GM18511 (cell line): ENCODE measurements at regions not wholly inside any gene's neighbourhood (a gene's known extent, or its start where the extent isn't known, plus 50 kb on each side); places are given as distances from the start of the nearest gene placed in this dataset.
"Not testable (repeated sequence)": the region's sequence is repeated elsewhere in the genome, so short reads cannot be mapped to it uniquely, and the experiment has no call there.

ENCODE experiments used
- ATAC-seq: cut with Tn5 transposase; IDR thresholded peaks from one replicate; pipeline ENCODE4 v1.9.1; 2021; ENCODE audit warnings: mild to moderate bottlenecking, moderate library complexity; ENCODE audit not compliant: unreplicated experiment

GRCh38 chr3:187484547-187485295, 116.5 kb downstream of the RTP4 start:
- no peak for ATAC-seq

- no peak for ATAC-seq
Measured at GRCh38 chr3:187481426-187481825, 113.2 kb downstream of the RTP4 start.

- not testable (repeated sequence) for ATAC-seq
Measured at GRCh38 chr3:187475613-187476012, 107.4 kb downstream of the RTP4 start.

DNA sequence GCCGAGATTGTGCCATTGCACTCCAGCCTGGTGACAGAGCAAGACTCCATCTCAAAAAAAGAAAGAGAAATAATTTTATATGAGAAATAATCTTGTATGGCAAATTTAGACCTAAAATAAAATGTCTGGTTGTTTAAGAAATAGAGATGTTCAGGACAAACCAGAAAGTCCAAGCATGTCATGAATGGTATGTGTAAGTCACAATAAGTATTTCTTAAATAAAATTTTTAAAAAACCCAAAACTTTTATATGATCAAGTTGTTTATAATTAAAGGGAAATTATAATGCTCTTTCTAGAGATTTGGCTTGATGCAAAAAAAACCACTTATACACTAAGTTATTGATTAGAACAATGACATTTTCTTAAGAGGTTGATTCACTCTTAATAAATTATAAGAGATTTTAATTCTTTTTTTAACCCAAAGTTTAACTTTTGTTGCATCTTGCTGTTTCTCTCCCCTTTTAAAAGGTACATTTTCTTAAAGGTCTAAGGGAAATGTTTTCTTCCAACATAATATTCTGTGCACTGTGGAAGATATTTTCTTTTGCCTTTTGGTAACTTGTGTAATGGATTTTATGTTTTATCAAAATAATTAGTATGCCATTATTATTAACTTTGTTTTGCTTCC, 105.7 kb downstream of the RTP4 start:
- no peak for ATAC-seq

GRCh38 chr3:187466306-187466705, 98.1 kb downstream of the RTP4 start:
- ATAC-seq = not testable (repeated sequence)

GRCh38 chr3:187465503-187465902, 97.3 kb downstream of the RTP4 start:
- ATAC-seq = no peak

- no peak for ATAC-seq
Measured at GRCh38 chr3:187464682-187465081, 96.5 kb downstream of the RTP4 start.

DNA sequence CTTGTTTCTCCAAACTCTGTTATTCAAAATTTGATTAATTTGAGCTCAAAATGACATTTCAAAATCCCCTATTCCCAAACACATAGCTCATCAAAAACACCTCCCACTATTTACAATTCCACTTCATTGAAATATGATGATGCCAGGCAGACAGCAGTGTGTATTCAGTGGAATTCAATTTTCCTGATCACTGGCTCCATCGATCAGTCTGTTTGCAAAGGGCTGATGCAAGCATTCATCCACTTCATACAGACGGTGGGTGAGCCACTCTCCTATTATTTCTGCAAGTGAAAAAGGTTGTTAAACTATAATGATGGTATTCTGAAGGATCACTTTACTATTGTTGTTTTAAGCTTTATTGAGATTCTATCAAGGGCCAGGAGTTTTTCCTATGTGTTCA, 90.7 kb downstream of the RTP4 start:
- ATAC-seq = no peak

DNA sequence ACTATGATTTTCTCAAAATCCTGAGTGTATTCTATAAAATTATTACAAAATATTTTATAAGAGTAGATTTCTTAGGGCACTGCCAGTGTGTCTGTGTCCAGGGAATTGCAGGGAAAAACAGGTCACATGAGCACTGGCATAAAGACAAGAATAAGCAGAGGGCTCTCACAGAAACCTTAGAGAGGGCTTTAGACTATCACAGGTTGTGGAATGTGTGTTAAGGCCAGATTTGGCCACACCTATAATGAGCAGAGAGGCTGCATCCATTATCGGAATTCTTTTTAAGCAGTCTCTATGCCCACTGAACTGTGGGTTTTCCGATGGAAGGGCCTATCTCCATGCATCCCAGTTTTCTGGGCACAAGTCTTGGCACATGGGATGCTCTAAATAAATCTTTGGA, 90.2 kb downstream of the RTP4 start:
- ATAC-seq = no peak

GRCh38 chr3:187456250-187456649, 88.1 kb downstream of the RTP4 start:
- ATAC-seq = no peak

DNA sequence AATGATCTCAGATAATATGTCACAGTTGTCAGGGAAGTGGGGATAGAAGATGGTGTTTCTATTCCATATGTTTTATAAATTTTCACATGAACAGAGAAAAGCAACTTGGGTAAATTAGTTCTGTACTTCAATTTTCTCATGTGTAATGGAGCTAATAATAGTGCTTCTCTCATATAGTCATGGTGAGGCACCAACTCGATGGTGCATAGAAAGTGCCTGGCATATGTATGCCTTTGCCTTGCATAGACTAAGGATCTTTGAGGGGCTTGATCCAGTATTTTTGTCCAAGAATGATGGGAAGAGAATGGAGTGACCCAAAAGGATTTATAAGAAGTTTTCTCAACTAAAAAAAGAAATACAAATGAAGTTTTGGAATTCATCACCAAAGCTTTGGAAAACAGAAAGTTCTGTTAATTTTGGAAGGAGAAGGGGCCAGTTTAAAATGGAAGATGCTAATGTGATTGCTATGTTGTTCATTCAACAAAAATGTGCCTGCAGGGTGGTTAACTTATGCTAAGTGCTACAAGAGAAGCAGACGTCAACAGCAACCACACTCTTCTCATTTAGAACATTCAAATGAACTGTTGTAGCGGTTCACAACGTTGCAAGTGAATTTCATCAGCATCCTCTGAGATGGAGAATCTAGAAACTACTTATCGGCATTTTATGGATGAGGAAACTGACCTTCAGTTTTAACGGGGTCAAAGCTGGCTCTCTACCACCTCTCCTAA, 86.1 kb downstream of the RTP4 start:
- ATAC-seq = no peak

DNA sequence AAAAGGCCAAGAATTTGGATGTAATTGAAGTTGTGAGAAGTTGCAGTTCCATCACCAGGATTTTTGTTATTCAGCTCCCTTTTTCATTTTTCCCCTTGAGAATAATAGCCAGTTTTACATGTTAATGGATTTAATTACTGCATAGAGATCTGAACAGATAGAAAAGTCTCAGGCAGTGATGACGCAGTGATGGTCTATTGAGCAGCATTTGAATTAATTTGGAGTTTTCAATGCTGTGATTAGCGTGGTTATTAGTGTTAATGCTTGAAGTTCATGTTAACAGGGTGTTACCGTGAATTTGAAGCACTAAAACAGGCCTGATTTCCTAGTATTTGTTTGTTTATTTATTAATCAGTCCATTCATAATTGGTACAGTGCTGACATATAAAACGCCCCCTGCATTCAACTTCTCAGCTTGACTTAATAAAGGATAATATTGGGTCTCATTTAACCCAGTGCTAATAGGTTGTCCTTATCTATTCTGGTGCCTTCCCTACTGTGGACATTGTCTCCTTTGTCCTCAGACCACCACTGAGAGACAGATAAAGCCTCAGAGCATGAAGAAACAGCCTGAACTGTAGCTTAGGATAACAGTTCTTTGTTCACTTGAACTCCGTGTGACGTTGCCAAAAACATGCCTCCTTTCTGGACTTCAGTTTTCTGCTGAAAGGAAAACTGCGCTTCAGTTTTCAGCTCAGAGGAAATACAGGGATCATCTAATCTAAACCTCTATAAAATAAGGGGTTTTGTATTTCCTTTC, 82.4 kb downstream of the RTP4 start:
- ATAC-seq = no peak

DNA sequence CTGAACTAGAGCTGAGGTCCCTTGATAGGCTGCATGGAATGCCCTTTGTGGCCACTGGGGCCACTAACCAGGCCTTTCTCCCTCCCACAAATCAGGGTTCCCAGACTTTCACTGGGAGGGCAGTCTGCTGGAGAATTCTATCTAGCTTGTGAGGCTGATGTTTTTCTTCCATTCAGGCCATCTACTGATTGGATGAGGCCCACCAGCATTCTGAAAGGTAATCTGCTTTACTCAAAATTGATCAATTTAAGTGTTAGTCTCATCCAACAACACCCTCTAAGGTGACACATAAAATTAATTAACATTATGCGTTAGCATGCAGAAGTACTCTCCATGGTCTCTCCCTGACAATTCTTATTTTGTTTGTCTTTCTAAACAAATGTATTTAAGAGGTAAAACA, 80.5 kb downstream of the RTP4 start:
- ATAC-seq = no peak

DNA sequence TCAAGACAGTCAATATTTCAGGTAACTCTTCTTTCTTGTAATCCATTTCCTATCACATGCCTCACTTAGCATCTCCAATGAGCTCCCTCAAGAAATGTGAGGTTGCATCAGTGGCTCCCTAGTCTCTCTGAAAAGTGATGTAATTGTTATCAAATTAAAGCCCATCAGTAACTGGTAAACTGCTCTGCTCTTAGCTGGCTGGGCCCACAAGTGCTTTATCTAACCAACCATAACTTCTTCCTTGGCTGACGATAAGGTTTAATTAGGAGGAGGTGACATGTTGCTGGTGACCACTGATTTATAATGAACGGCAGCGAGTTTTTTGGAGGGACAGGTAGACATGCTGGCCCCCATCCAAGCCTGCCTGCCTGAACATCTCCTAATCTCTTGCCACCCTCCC, 79.6 kb downstream of the RTP4 start:
- no peak for ATAC-seq

GRCh38 chr3:187445356-187445755, 77.2 kb downstream of the RTP4 start:
- ATAC-seq = no peak

- ATAC-seq = no peak
Measured at GRCh38 chr3:187434524-187434923, 66.3 kb downstream of the RTP4 start.

- no peak for ATAC-seq
Measured at GRCh38 chr3:187430576-187430975, 62.4 kb downstream of the RTP4 start.
